ENCODE measurements at regions not wholly inside any gene's neighbourhood (a gene's known extent, or its start where the extent isn't known, plus 50 kb on each side); places are given as distances from the start of the nearest gene placed in this dataset.

- TF ChIP-seq CTCF (IDR thresholded peaks at IDR 0.05; ENCODE audit: borderline replicate concordance, extremely low read depth, low read length, poor library complexity, severe bottlenecking) (no peak), EZH2 (IDR thresholded peaks at IDR 0.05; ENCODE audit: borderline replicate concordance, low read depth, low read length, severe bottlenecking) (no peak)
Measured at GRCh38 chr11:70027451-70027850, 50.7 kb upstream of the ANO1 start.

Data from DND-41 (cell line).